Daoy (cell line): ENCODE measurements at regions not wholly inside any gene's neighbourhood (a gene's known extent, or its start where the extent isn't known, plus 50 kb on each side); places are given as distances from the start of the nearest gene placed in this dataset.

Source experiments
- DNase-seq: peaks from one replicate; pipeline ENCODE4 v3.0.0-alpha.2; 2015; ENCODE audit warnings: low read depth

DNA sequence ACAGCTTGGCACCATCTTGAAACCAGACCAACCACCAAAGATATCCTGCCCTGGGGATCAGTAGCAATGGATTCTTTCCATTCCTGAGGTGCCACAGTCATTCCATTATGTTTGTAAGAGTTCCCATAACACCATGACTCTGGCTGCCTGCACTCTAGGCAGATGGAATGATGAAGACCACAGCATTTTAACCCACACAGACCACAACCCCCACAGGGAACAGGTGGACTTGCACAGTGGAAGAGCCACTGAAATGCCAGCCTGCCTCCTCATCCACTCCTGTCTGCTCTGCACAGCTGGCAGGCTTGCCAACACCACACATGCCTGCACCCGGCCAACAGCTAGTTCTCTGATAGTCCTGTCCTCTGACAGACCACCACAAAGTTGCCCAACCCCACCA is 2362.2 kb upstream of the AGA start:
- peak; percentile 34 for DNase-seq

DNA sequence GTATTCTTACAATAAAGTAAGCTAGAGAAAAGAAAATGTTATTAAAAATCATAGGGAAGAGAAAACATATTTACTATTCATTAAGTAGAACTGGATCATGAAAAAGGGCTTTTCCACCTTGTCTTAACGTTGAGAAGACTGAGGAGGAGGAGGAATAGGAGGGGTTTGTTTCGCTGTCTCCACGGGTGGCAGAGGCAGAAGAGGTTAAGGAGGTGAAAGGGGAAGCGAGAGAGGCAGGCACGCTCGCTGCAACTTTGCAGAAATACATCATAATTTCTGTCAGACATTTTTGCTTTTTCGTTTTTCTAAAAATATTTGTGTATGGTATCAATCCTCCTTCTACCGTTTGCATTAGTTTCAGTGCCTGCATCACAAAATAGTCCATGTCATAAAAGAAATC is 2375.1 kb upstream of the AGA start:
- no peak for DNase-seq

DNA sequence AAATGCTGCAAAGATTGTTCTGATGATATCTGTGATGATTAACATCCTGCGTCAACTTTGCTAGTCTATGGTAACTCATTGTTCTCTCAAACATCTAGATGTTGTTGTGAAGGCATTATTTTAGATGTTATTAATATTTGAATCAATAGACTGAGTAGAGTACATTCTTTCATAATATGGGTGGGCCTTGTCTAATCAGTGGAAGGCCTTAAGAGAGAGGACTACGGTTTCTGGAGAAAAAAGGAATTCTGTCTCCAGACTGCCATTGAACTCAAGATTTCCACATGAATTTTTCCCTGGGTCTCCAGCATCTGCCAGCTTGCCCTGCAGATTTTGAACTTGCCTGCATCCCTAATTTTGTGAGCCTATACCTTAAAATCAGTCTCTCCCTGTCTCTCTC is 2381.1 kb upstream of the AGA start:
- no peak for DNase-seq

DNA sequence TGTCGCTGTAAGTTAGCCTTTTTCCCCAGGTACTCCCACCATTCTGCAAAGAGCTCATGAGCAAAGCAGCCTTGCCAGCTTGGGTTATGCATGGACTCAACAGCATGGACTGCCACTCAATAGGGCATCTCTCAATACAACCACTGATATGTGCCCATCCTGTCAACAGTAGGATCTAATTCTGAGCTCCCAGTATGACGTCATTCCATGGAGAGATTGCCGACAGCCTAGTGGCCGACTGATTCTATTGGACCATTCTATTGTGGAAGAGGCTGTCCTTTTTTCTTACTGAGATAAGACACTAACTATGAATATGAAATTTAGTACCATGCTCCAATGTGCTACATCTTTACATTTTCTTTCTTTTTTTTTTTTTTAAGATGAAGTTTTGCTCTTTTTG is 2389.0 kb upstream of the AGA start:
- DNase-seq = no peak

DNA sequence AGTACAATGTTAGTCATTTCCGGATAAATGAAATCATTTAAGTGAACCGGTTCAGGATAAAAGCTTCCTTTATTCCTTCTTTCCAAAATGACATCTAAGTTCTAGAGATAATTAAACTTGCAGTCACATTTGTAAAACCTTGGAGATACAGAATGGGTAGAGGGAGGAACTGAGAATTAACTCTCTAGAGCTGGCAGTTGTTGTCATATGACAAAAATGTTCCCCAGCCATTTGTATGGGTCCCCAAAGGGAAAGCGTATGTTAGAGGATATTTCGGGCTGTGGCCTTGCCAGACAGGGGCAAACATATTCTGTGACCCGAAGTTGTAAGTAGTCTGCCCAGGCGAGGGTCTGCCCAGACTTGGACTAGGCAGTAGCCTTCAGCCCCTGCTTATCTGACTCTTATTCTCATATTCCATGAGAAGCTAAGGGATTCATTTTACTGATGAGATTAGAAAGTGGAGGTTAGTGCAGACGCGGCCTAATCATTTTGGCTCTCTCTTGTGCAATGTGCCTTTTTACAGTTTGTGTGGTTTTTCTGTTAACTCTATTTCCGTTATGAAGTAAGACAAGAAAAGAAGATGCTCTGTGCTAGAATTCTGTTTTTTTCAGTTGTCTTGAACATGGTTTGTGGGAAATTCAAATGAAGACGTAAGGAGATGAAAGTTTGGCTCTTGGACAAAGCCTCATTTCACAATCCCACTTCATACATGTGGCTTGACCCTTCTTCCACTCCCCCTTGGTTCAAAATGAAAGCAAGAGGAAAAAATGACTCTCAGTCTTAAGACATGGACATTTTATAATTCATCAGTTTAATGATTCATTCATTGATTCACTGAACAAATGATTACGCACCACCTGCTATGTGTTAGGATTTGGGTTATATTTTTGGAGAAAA is 2394.2 kb upstream of the AGA start:
- DNase-seq = no peak

DNA sequence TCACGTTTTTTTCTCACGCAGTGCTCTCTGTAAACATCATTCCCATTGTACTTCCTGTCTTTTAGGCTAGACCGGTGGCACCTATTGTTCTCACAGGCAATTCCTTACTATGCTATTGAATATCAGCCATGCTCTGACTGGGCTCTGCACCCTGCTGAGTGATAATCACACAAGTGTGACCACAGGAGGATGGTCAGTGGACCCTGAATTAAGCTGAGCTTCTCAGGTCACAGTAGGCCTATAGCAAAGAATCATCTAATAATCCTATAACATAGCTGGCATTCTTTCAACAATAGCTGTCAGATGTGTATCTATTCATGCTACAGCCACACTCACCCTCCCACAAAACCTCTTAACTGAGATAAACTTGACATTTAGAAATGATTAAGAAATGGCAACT is 2399.8 kb upstream of the TENM3 start:
- DNase-seq = peak; percentile 15

DNA sequence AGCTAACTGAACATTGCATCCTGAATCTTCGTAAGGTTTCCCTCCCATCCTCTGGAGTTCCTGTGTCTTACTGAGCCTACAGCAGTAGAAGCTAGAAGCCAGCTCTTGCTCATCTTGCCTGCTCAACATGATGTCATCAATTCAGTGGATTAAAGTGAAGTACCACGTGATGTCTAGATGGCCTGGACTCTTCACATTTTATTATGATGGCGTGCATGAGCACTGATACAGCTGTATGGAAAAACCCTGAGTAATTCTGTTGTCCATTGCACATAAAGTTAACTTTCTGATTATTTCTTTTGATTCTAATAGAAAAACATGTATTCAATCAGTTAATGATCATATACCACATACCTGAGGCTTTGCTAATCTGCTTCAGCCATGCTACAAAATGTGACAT is 2387.7 kb upstream of the TENM3 start:
- peak; percentile 8 for DNase-seq

DNA sequence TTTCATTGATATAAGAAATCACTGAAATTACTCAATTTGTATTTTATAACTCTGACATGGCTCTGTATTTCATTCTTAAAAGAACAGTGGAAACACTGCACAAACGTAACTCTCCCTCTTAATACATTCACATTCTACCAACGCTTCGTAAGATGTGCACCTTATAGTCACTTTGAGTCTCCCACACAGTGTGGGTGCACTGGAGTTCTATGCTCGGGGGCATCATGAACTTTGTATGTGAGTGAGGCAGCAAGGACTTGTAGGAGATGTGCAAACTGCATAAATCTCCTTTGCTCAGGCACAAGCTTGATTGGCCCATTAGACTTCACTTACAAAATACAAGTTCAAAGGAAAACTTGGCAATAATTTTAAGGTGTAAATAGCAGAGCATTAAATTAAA is 2385.0 kb upstream of the TENM3 start:
- DNase-seq = no peak

DNA sequence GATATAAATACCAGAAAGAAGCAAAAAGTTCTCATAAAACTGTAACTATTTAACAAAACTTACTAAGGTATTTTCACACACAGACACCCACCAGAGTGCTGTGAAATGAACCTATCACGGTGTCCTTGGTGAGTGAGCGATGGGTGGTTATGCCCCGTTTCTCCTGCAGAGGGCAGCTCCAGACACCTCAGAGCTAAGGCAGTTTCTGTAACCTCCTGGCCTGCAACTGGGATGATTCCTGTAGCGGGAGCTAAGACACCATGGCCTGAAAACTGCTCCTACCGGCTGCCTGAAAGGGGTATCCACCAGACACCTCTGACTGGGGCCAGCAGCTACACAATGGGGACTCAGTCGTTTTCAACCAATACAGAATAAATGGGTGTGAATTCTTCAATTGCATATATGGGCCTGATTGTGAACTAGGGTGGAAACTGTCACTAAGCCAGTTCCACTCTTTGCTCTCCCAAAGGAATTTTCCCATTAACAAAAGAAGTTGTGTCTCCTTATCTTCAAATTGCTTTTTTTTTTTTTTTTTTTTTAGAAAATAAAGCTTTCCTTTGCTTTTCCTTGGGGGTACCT is 2375.8 kb upstream of the TENM3 start:
- DNase-seq = peak; percentile 69

DNA sequence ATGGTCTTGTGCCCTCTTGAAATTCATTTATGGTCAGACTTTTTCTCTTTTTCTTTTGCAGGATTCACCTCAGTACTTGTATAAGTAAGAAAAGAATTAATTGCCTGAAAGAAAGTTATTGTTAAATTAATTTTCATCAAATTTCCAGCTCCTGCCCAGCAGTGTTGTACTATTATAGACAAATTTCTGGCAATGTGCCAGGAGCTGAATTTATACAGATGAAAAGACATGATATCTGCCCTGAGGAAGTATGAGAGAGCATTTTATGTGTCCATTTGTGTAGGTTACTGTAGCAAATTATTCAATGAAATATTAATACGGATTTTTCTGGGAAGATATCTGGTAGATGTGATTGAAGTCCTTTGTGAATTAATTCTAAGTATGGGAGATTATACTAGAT is 2371.5 kb upstream of the TENM3 start:
- no peak for DNase-seq

DNA sequence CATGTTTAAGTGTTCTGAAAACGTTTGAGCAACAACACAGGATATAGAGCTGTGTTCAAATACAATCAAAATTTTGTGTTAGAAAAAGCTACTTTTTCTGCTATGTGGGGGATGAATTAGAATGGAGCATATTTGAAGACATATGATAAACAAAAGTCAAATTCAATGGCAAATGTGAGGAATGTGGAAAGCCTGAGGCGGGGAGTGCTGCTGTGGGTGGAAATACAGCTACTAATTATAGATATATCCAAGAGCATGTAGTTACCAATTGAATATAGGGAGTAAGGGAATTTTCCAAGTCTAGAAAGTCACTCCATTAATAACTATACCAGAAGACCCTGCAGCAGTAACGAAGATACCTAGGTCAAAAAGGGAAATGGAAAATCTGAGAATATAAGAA is 2370.4 kb upstream of the TENM3 start:
- no peak for DNase-seq

DNA sequence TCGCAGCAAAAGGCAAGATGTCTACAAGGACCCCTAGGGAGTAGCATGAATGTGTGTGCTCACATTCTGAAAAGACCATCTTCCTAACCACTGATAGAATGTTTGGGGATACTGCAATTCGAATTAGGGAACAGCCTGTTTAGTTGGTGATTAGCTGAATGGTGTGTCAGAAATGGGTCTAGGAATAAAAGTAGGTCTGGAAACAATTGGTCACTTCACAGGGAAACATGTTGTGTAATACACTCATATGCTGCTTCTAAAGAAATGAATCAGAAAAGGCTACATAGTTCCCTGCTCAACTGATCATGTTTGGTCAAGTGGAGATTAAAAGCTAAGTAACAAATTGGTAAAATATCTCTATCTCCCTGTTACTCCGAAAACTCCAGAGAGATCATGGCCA is 2362.4 kb upstream of the TENM3 start:
- no peak for DNase-seq

DNA sequence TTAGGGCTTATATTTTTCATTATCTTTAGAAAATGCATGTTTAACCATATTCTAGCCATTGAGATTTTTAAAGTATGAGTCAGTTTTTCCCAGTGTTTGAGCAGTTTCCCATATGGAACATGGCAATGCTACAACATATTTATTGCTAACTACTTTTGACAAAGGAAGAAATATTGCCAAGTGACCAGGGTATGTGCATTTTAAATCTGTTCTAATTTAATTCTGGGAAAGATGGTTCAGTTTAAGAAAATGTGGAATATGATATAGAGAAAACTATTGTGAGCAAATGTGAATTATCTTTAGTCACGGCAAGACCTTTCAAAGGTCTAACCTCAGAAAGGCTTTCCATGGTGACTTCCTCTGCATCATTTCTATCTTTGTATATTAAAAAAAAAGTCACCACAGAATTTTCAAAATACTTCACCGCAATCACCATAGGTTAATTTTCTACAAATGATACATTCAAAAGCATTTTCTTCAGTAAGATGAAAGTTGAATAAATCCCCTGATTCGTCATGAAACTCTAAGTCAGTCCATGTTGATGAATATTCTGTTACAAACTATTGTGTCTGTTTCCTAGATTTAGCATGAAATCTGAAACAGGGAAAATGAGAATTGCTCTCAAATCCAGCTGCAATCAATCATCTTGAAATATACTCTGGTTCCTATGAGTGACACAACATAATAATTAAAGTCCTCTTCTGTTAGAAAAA is 2349.0 kb upstream of the TENM3 start:
- DNase-seq = no peak

DNA sequence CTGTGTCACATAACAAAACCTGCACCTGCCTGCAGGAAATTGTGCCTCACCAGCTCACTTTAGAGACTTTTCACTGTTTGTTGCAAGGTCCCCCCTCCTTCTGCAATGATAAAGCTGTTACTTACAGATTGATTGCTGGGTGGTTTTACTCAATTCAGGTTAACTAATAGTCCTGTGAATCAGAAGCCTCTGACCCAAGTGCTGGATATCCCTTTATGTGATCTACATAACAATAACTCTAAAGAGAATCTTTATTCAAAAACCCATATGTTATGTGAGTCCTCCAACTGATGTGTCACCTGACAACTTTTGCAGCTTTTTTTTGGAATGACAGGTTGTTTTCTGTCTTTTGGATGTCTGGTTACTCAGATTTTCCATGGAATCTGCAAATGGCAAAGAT is 2323.6 kb upstream of the TENM3 start:
- no peak for DNase-seq

DNA sequence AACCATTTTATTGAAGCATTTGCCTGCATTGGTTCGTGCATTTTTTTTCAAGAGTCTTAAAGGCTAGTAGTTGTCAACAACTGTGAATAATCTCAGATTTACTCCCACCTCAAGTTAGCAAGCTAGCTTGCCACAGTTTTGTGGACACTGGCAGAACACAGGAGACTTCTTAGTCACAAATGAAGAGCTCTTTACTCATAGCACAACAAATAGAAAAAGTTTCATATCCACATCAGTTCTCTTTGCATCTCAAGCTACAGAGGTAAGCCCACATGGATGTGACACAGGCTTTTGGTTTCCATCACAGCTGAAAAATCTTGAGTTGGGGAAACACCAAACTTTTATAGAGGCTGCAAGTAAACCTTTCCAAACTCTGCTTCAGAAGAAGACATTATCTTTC is 2315.7 kb upstream of the TENM3 start:
- DNase-seq = no peak

DNA sequence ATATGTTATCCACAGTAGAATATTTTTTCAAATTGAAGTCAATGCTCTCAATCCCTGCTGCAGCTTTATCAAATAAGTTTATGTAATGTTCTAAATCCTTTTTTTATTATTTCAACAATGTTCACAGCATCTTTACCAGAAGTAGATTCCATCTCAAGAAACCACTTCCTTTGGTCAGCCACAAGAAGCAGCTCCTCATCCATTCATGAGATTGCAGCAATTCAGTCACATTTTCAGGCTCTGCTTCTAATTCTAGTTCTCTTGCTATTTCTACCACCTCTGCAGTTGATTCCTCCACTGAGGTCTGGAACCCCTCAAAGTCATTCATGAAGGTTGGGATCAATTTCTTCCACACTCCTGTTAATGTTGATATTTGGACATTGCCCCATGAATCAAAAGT is 2301.3 kb upstream of the TENM3 start:
- DNase-seq = no peak

DNA sequence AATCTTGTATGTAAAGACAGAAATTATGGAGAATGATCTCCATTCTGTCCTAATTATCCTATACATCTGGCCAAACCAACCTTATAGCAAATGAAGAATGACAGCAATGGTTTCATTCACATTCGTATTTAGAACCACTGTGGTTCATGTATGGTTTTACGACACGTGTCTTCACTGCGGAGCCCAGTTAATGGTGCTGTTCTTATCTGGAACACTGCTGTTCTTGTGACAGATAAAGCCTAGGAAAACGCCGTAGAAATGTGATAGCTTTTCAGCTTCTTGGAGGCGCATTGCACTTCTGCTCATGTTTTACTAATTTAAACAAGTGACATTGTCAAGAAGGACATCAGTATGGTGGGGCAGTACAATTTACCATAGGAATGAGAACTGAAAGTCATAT is 2266.4 kb upstream of the TENM3 start:
- DNase-seq = no peak

DNA sequence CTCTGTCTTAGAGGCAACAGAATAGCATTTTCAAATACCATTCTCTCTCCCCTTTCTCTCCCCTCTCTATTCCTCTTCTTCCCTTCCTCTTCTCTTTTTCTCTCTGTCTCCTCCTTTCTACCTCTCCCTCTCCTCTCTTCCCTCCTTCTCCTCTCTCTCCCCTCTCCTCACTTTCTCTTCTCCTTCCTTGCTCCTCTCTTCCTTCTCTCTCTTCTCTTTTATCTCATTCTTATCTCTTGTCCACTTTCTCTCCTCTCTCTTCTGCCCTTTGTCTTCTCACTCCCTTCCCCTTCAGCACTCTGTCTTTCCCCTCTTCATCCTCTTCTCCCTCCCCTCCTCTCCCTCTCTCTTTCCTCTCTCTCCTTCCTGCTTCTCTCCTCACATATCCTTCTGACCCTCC is 2265.8 kb upstream of the TENM3 start:
- no peak for DNase-seq

DNA sequence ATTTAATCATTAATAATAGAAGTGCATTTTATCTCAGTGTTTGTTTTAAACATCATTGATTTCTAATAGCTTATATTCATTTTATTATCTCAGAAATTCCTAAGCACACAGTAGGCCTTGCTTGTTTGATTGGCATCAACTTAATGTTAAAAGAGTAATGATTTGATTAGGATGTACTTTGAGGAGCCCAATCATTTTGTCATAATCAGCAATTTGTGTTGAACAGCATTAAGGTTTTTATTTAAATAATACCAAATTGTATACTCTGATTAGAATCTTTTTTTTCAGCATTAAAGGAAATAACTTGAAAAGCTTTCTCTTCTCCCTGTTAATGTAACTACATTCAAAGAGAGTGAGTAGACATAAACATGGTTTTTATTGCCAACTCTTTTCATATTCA is 2262.0 kb upstream of the TENM3 start:
- no peak for DNase-seq

DNA sequence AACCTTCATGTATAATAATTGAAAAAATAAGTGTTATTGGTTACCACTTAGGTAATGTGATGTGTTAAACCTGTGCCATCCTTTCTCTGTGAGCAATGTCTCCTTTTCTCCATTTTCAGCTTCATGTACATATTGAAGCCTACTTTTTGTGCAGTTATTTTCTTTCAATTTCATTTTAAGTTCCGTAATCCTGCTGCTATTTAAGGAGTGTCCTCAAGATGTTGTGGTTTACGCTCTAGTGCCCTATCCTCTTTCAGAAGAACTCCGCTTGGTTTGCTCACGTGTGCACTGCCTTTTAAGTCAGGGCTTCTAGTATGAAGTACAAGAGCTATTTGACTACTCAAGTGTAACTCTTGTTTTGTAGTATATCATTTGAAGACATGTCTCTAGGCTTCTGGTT is 2253.2 kb upstream of the TENM3 start:
- DNase-seq = no peak

DNA sequence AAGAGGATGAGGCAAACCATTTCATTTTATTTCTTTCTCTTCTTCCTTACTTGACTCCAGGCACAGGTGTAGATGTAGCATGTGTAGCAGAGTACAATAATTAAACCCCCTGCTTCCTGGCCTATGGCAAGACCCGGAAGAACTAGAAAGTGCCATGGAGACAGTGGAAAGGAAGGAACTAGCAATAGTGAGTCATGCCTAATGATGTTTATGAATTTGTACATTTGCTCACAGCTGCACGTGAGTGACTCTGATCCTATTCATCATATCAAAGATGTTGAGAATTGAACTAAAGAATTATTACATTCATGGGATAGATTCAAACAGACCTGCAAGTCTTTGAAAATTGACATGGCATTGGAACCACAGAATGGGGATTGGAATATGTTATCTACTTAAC is 2233.9 kb upstream of the TENM3 start:
- no peak for DNase-seq

DNA sequence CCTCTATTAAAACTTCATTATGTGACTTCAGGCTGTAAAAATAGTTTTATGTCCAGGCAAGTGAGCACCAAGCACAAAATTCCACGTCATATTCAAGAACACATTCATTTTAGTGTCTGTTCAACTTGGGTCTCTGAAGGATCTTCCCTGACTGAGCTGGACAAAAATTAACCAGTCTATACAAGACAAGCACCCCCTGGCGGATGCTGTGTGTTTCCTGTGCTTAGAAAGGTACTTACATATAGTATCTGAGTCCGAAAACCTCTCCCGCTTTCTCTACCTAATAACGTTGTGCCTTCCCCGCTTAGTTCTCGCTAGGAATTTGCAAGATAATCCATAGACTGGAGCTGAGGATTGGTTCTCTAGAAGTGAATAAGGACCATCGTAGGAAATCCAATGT is 2214.5 kb upstream of the TENM3 start:
- peak; percentile 40 for DNase-seq

DNA sequence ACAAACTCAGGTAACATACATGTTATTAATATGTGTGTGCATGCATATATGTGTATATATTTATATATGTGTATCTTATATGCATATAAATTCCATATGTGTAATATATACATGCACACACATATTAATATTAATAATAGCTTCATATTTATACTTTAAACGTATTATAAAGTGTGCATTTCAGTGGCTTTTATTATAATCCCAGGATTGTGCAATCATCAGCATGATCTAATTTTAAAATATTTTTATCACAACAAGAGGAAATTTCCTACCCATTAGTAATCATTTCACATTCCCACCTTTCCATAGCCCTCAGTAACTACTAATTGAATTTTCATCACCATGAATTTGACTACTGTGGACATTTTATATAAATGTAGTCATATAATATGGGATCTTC is 2211.9 kb upstream of the TENM3 start:
- no peak for DNase-seq
